ENCODE measurements at regions not wholly inside any gene's neighbourhood (a gene's known extent, or its start where the extent isn't known, plus 50 kb on each side); places are given as distances from the start of the nearest gene placed in this dataset.

- TF ChIP-seq JUND (IDR thresholded peaks at IDR 0.05; ENCODE audit: low read depth), result no peak
- in situ Hi-C loops (cut with HindIII; ENCODE audit: low pct_unique_long_range_greater_than_20kb, low sequenced_read_pairs), result no loop called here
- no peak for DNase-seq (ENCODE audit: low read depth in 1 of 2, low spot score in 1 of 2)
Observed at GRCh38 chr1:218703836-218704235, 358.7 kb downstream of the TGFB2 start.

- DNase-seq (ENCODE audit: low read depth in 1 of 2, low spot score in 1 of 2), result peak in 1 of 2 experiments; percentile 10
- in situ Hi-C loops (cut with HindIII; ENCODE audit: low pct_unique_long_range_greater_than_20kb, low sequenced_read_pairs), result no loop called here
- no peak for TF ChIP-seq JUND (IDR thresholded peaks at IDR 0.05; ENCODE audit: low read depth)
Observed at GRCh38 chr1:218705391-218705790, 360.3 kb downstream of the TGFB2 start.

GRCh38 chr1:218705911-218706893, 361.1 kb downstream of the TGFB2 start:
- in situ Hi-C loops (cut with HindIII; ENCODE audit: low pct_unique_long_range_greater_than_20kb, low sequenced_read_pairs), result no loop called here
- DNase-seq (ENCODE audit: low read depth in 1 of 2, low spot score in 1 of 2), result peak in 1 of 2 experiments; percentile 56
- no peak for TF ChIP-seq JUND (IDR thresholded peaks at IDR 0.05; ENCODE audit: low read depth)

GRCh38 chr1:218711001-218711400, 365.9 kb downstream of the TGFB2 start:
- no peak for DNase-seq (ENCODE audit: low read depth in 1 of 2, low spot score in 1 of 2)
- in situ Hi-C loops (cut with HindIII; ENCODE audit: low pct_unique_long_range_greater_than_20kb, low sequenced_read_pairs), result no loop called here
- TF ChIP-seq JUND (IDR thresholded peaks at IDR 0.05; ENCODE audit: low read depth), result no peak

- no peak for TF ChIP-seq JUND (IDR thresholded peaks at IDR 0.05; ENCODE audit: low read depth)
- in situ Hi-C loops (cut with HindIII; ENCODE audit: low pct_unique_long_range_greater_than_20kb, low sequenced_read_pairs), result no loop called here
- no peak for DNase-seq (ENCODE audit: low read depth in 1 of 2, low spot score in 1 of 2)
Observed at GRCh38 chr1:218711884-218712674, 366.9 kb downstream of the TGFB2 start.

GRCh38 chr1:218712677-218713076, 367.5 kb downstream of the TGFB2 start:
- no peak for TF ChIP-seq JUND (IDR thresholded peaks at IDR 0.05; ENCODE audit: low read depth)
- in situ Hi-C loops (cut with HindIII; ENCODE audit: low pct_unique_long_range_greater_than_20kb, low sequenced_read_pairs), result no loop called here
- DNase-seq (ENCODE audit: low read depth in 1 of 2, low spot score in 1 of 2), result no peak

- no peak for DNase-seq (ENCODE audit: low read depth in 1 of 2, low spot score in 1 of 2)
- no peak for TF ChIP-seq JUND (IDR thresholded peaks at IDR 0.05; ENCODE audit: low read depth)
- in situ Hi-C loops (cut with HindIII; ENCODE audit: low pct_unique_long_range_greater_than_20kb, low sequenced_read_pairs), result no loop called here
Observed at GRCh38 chr1:218715961-218716669, 371.0 kb downstream of the TGFB2 start.

- in situ Hi-C loops (cut with HindIII; ENCODE audit: low pct_unique_long_range_greater_than_20kb, low sequenced_read_pairs), result no loop called here
- TF ChIP-seq JUND (IDR thresholded peaks at IDR 0.05; ENCODE audit: low read depth), result no peak
Observed at GRCh38 chr1:218717575-218717974, 372.4 kb downstream of the TGFB2 start.

GRCh38 chr1:218718206-218718605, 373.1 kb downstream of the TGFB2 start:
- no peak for TF ChIP-seq JUND (IDR thresholded peaks at IDR 0.05; ENCODE audit: low read depth)
- in situ Hi-C loops (cut with HindIII; ENCODE audit: low pct_unique_long_range_greater_than_20kb, low sequenced_read_pairs), result no loop called here
- no peak for DNase-seq (ENCODE audit: low read depth in 1 of 2, low spot score in 1 of 2)

More at GRCh38 chr1:218717575-218717974, 372.4 kb downstream of the TGFB2 start:
- no peak for DNase-seq (ENCODE audit: low read depth in 1 of 2, low spot score in 1 of 2)

- no peak for TF ChIP-seq JUND (IDR thresholded peaks at IDR 0.05; ENCODE audit: low read depth)
Observed at GRCh38 chr1:218718977-218719376, 373.8 kb downstream of the TGFB2 start.

GRCh38 chr1:218728898-218729565, 383.9 kb downstream of the TGFB2 start:
- no peak for TF ChIP-seq JUND (IDR thresholded peaks at IDR 0.05; ENCODE audit: low read depth)
- DNase-seq (ENCODE audit: low read depth in 1 of 2, low spot score in 1 of 2), result no peak
- in situ Hi-C loops (cut with HindIII; ENCODE audit: low pct_unique_long_range_greater_than_20kb, low sequenced_read_pairs), result no loop called here

More at GRCh38 chr1:218718977-218719376, 373.8 kb downstream of the TGFB2 start:
- DNase-seq (ENCODE audit: low read depth in 1 of 2, low spot score in 1 of 2), result no peak
- in situ Hi-C loops (cut with HindIII; ENCODE audit: low pct_unique_long_range_greater_than_20kb, low sequenced_read_pairs), result no loop called here
